CD14-positive monocyte (primary cell): ENCODE measurements at regions not wholly inside any gene's neighbourhood (a gene's known extent, or its start where the extent isn't known, plus 50 kb on each side); places are given as distances from the start of the nearest gene placed in this dataset.

Experiments used
- DNase-seq, 3 donors: peaks; one replicate each; pipeline ENCODE4 v3.0.0-alpha.2; 2011 to 2022
- H2AFZ ChIP-seq: 2 replicates; pipeline ENCODE4 v1.6.0; 2012; ENCODE audit warnings: mild to moderate bottlenecking, low read depth, low read length, inconsistent platforms; ENCODE audit not compliant: insufficient read depth, poor library complexity, severe bottlenecking
- H3K27ac ChIP-seq, 2 donors: 1 replicate in 1 of 2; 2 replicates in 1 of 2; pipeline ENCODE4 v1.5.1; 2012 to 2013; ENCODE audit warnings: low read length in 2 of 2, control low read depth in 1 of 2, inconsistent platforms in 1 of 2, low read depth in 1 of 2, mild to moderate bottlenecking in 1 of 2
- H3K27me3 ChIP-seq, 2 donors: one replicate each; pipeline versions ENCODE4 v1.6.0 to v1.6.1; 2011 to 2013; ENCODE audit warnings: low read length in 2 of 2; ENCODE audit not compliant: control insufficient read depth in 2 of 2, insufficient read depth in 2 of 2
- H3K36me3 ChIP-seq, 2 donors: replicated peaks in 1 of 2; 1 replicate in 1 of 2; 2 replicates in 1 of 2; pipeline versions ENCODE4 v1.5.1 to v1.6.1; 2012 to 2013; ENCODE audit warnings: low read length in 2 of 2, control low read depth in 1 of 2, inconsistent platforms in 1 of 2, mild to moderate bottlenecking in 1 of 2; ENCODE audit not compliant: insufficient read depth in 2 of 2, control insufficient read depth in 1 of 2
- H3K4me1 ChIP-seq, 2 donors: 1 replicate in 1 of 2; 2 replicates in 1 of 2; pipeline versions ENCODE4 v1.5.1 to v1.6.1; 2012 to 2013; ENCODE audit warnings: low read length in 2 of 2, control low read depth in 1 of 2, inconsistent platforms in 1 of 2, mild to moderate bottlenecking in 1 of 2, moderate library complexity in 1 of 2; ENCODE audit not compliant: insufficient read depth in 2 of 2, control insufficient read depth in 1 of 2
- H3K4me2 ChIP-seq: replicated peaks from 2 replicates; pipeline ENCODE3; 2012; ENCODE audit warnings: low read length, moderate library complexity, mild to moderate bottlenecking; ENCODE audit not compliant: poor library complexity, severe bottlenecking; ENCODE audit errors: extremely low read depth
- H3K4me3 ChIP-seq, 3 experiments: fragments of 200-600 bp in 1 of 3; sonication (generic) in 1 of 3; replicated peaks in 1 of 3; 1 replicate in 2 of 3; 2 replicates in 1 of 3; pipeline ENCODE4 v1.5.1; 2011 to 2013; ENCODE audit warnings: low read length in 3 of 3, mild to moderate bottlenecking in 3 of 3, control low read depth in 2 of 3, low read depth in 2 of 3, inconsistent platforms in 1 of 3, moderate library complexity in 1 of 3
- H3K79me2 ChIP-seq: 2 replicates; pipeline ENCODE4 v1.6.0; 2012; ENCODE audit warnings: mild to moderate bottlenecking, control low read depth, inconsistent platforms, low read length, moderate library complexity; ENCODE audit not compliant: insufficient read depth
- H3K9ac ChIP-seq: 2 replicates; pipeline ENCODE4 v1.6.0; 2017; ENCODE audit warnings: low read length, mild to moderate bottlenecking; ENCODE audit not compliant: insufficient read depth, poor library complexity, severe bottlenecking
- H3K9me3 ChIP-seq, 2 donors: replicated peaks in 1 of 2; 1 replicate in 1 of 2; 2 replicates in 1 of 2; pipeline versions ENCODE4 v1.5.1 to v1.6.1; 2012 to 2013; ENCODE audit warnings: low read length in 2 of 2, control low read depth in 1 of 2; ENCODE audit not compliant: control insufficient read depth in 1 of 2, insufficient read depth in 1 of 2
- H4K20me1 ChIP-seq: 2 replicates; pipeline ENCODE4 v1.6.0; 2012; ENCODE audit warnings: mild to moderate bottlenecking, low read length, control low read depth, moderate library complexity; ENCODE audit not compliant: insufficient read depth
- H3K27ac Mint-ChIP-seq, 7 donors: one replicate each; pipeline ENCODE4 v1.8.0; 2020; ENCODE audit warnings: mild to moderate bottlenecking in 7 of 7, mixed read lengths in 7 of 7, moderate library complexity in 6 of 7, inconsistent platforms in 2 of 7
- H3K27me3 Mint-ChIP-seq, 3 donors: one replicate each; pipeline ENCODE4 v1.8.0; 2021 to 2022; ENCODE audit warnings: low read depth in 3 of 3, mild to moderate bottlenecking in 3 of 3, mixed read lengths in 3 of 3, moderate library complexity in 3 of 3, inconsistent platforms in 1 of 3
- H3K36me3 Mint-ChIP-seq, 2 donors: one replicate each; pipeline ENCODE4 v1.8.0; 2020; ENCODE audit warnings: mixed read lengths in 2 of 2, inconsistent platforms in 1 of 2, mild to moderate bottlenecking in 1 of 2
- H3K4me1 Mint-ChIP-seq: one replicate; pipeline ENCODE4 v1.8.0; 2020; ENCODE audit warnings: mild to moderate bottlenecking, mixed read lengths
- H3K4me3 Mint-ChIP-seq, 2 donors: one replicate each; pipeline ENCODE4 v1.8.0; 2020; ENCODE audit warnings: mild to moderate bottlenecking in 2 of 2, mixed read lengths in 2 of 2, moderate library complexity in 1 of 2
- H3K9me3 Mint-ChIP-seq, 7 donors: one replicate each; pipeline ENCODE4 v1.8.0; 2020 to 2022; ENCODE audit warnings: mixed read lengths in 7 of 7, mild to moderate bottlenecking in 6 of 7, moderate library complexity in 6 of 7, inconsistent platforms in 2 of 7
- WGBS: methylation state at CpG from one replicate; pipeline ENCODE4 v1.1.5; 2013; ENCODE audit warnings: missing lambda C conversion rate; ENCODE audit not compliant: insufficient coverage; 5-methylcytosine and 5-hydroxymethylcytosine counted together
- intact Hi-C, 2 donors: fragments of 100-400 bp; cut with micrococcal nuclease; formaldehyde crosslinking; loops; one replicate each; pipeline versions ENCODE4 v1.15.0 to v1.15.1; 2023
- TF ChIP-seq, protein P1 (sequence below): fragments of 200-600 bp; IDR thresholded peaks from one replicate; pipeline ENCODE4 v1.8.0; 2022; ENCODE audit warnings: antibody characterized with exemption, mild to moderate bottlenecking

DNA sequence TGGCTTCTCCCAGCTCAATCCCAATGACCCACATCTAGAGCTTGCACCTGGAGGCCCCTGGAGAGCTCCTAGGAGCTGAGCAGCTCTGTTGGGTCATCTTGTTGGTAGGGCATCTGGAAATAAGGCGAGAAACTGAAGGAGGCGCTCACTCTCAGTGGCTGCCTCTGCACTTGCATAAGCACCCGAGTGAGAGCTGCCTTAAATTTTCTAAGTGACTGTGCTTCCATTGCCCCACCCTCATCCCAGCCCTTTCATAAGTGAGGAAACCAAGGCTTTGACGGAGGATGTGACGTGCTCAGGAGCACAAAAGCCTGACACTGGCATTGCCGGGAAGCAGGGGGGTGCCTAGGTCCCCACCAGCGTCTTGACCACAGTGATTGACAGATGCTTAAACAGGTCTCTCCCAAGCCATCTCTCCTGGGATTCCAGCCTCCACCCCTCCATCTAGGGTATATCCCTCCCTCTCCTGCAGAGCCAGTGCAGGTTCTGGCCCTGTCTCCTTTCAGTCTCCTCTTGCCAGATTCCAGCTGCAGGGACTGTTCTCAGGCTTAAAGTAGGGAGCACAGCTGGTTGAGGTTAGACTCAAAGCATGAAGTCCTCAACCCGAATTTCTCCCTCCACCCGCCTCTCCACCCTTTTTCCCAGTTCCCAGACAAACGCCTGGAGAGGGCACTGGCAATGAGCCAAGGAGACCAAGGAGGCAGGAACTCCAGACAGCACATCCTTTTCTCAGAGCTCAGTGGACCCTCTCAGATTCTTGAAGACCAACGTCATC lies 113.7 kb downstream of the IRX5 start:
- H3K4me2 ChIP-seq: no peak overlapping the region
- Mint-ChIP-seq H3K4me3 (no peak overlapping the region), H3K36me3 (no peaks in the 10 kb centered on the region), H3K9me3 (peaks cover 0 to 2% (median 0%) of the 10 kb centered on the region in 7 donors), H3K27ac (no peak overlapping the region), H3K4me1 (no peaks in the 10 kb centered on the region), H3K27me3 (peaks cover 5 to 13% (median 10%) of the 10 kb centered on the region in 3 donors)
- H3K36me3 ChIP-seq: no peaks in the 10 kb centered on the region
- no peak overlapping the region for H2AFZ ChIP-seq
- no peak for DNase-seq
- H3K4me1 ChIP-seq: no peaks in the 10 kb centered on the region
- no peak overlapping the region for H3K27ac ChIP-seq
- intact Hi-C loops: no loop called here
- no peaks in the 10 kb centered on the region for H3K79me2 ChIP-seq
- no peak overlapping the region for H3K9ac ChIP-seq
- H3K27me3 ChIP-seq: no peaks in the 10 kb centered on the region
- H4K20me1 ChIP-seq: no peaks in the 10 kb centered on the region
- WGBS: 84% methylated on average over 9 of the region's 11 CpGs
- H3K4me3 ChIP-seq: no peak overlapping the region
- no peaks in the 10 kb centered on the region for H3K9me3 ChIP-seq
- TF ChIP-seq, protein P1, sequence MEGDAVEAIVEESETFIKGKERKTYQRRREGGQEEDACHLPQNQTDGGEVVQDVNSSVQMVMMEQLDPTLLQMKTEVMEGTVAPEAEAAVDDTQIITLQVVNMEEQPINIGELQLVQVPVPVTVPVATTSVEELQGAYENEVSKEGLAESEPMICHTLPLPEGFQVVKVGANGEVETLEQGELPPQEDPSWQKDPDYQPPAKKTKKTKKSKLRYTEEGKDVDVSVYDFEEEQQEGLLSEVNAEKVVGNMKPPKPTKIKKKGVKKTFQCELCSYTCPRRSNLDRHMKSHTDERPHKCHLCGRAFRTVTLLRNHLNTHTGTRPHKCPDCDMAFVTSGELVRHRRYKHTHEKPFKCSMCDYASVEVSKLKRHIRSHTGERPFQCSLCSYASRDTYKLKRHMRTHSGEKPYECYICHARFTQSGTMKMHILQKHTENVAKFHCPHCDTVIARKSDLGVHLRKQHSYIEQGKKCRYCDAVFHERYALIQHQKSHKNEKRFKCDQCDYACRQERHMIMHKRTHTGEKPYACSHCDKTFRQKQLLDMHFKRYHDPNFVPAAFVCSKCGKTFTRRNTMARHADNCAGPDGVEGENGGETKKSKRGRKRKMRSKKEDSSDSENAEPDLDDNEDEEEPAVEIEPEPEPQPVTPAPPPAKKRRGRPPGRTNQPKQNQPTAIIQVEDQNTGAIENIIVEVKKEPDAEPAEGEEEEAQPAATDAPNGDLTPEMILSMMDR: no peak

DNA sequence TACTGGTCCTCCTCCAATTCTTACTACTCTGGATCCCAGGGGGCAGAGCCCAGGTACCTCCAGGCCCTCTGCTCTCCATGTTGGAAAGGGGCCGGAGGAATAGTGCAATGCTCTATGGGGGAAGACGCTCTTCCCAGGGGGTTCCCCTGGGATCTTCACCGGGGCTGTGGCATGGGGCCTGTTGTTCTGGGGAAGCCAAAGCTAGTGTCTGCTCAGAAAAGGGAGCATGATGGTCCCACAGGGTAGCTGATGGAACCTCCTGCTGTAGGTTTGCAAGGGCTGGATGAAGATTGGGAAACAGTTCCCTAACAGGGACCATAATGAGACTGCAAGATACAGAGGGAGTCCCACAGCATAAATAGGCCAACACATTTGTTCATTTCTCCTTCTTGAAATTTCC lies 114.7 kb downstream of the IRX5 start:
- Histone ChIP-seq H3K9me3 (no peaks in the 10 kb centered on the region), H3K36me3 (no peaks in the 10 kb centered on the region), H3K4me3 (no peak overlapping the region), H2AFZ (no peak overlapping the region), H3K4me1 (no peaks in the 10 kb centered on the region), H3K9ac (no peak overlapping the region), H3K27ac (no peak overlapping the region), H3K27me3 (no peaks in the 10 kb centered on the region), H3K4me2 (no peak overlapping the region), H3K79me2 (no peaks in the 10 kb centered on the region), H4K20me1 (no peaks in the 10 kb centered on the region)
- H3K4me3 Mint-ChIP-seq: no peak overlapping the region
- intact Hi-C loops: no loop called here
- H3K36me3 Mint-ChIP-seq: no peaks in the 10 kb centered on the region
- 83% methylated on average over 3 of the region's 3 CpGs for WGBS
- H3K27me3 Mint-ChIP-seq: peaks cover 2 to 14% (median 10%) of the 10 kb centered on the region in 3 donors
- TF ChIP-seq, protein P1: no peak
- no peaks in the 10 kb centered on the region for H3K4me1 Mint-ChIP-seq
- H3K27ac Mint-ChIP-seq: no peak overlapping the region
- no peak for DNase-seq
- H3K9me3 Mint-ChIP-seq: peaks cover 0 to 2% (median 0%) of the 10 kb centered on the region in 7 donors
